GM21526 (cell line): ENCODE measurements at regions not wholly inside any gene's neighbourhood (a gene's known extent, or its start where the extent isn't known, plus 50 kb on each side); places are given as distances from the start of the nearest gene placed in this dataset.
A peak's percentile ranks its signal among the peaks of the same experiment; 100 is the strongest.

Source experiments
- ATAC-seq: cut with Tn5 transposase; IDR thresholded peaks from one replicate; pipeline ENCODE4 v1.9.1; 2021; ENCODE audit warnings: moderate library complexity; ENCODE audit not compliant: unreplicated experiment, low FRiP score

DNA sequence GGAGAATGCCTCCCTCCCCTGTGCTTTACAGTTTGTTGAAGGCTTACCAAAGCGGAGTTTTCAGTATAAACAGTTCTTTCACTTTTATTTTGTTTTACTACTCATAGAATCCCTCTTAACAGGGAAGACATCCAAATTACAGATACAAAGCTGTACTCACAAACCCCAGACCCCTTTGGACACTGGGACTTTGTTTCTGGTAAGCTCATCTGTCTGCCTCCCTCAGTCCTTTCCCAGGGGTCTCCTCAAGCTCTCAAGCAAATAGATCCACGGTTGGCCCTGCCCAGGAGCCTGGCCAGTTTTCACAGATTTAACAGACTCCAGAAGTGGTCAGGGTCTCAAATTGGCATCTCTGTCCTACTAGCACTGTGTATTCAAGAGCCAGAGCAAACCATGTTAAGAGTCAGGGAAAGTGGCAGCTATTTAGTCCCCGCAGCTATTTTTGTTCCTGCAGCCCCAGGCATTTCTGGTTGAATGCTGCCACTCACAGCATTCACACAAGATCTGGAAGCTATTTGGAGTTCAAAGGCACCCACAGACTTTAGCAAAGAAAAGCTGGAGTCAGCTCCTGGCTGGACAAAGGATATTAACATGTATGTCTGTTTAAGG is 54.2 kb downstream of the TMEM100 start:
- ATAC-seq, result no peak

GRCh38 chr17:55666806-55667205 is 55.9 kb downstream of the TMEM100 start:
- ATAC-seq, result no peak

DNA sequence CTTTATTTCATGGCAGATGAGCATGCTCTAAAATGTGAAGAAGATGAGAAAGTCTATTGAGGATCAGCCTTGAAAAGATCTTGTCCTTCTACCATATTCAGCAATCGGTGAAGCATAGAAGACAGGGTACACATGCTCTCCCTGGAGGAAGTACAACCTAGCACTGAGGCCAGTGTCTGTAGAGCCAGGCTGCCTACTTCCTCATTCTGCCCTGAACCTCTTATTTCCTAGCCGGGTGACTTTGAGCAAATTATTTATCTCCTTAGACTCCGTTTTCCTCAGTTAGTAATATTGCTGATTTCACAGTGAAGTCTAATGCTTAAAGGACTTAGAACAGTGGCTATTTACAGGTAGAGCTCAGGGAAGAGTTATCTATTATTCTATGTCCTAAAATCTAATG is 58.4 kb downstream of the TMEM100 start:
- peak; percentile 91 for ATAC-seq

GRCh38 chr17:55663400-55663799 is 59.3 kb downstream of the TMEM100 start:
- no peak for ATAC-seq

- ATAC-seq, result no peak
These were observed 60.5 kb downstream of the TMEM100 start for GRCh38 chr17:55661963-55662834.

- no peak for ATAC-seq
These were observed 61.4 kb downstream of the TMEM100 start for GRCh38 chr17:55661256-55661758.

DNA sequence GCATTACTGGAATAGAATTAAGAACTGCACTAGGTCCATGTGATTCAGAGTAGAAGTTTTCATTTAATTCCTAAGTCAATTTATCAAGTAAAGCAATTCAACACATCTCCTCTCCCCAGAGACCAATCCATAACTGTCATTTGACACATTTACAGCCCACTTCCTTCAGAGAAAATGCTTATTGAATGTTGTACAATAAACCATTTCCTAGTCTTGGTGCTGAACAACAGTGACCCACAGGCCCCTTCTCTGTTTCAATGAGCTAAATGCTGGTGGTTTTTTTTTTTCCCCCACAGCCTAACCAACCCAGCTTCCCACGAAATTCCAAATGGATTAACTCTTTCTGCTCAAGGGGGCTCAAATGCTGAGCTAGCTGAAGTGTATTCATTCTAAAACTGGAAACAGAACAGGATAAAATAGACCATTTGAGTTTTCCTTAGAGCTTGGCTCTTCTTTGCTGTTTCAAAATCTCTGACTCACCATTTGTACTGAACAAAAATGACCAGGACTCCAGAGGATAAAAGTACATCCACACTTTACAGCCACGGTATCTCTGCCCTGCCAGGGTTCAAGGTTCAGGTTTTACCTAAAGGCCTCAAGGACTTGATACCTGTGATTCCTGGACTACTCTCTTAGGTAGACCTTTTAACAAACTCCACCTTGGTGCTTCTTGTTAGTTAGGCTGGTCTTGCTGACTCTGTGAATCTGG is 62.3 kb downstream of the TMEM100 start:
- ATAC-seq, result no peak

- ATAC-seq, result no peak
These were observed 63.0 kb downstream of the TMEM100 start for GRCh38 chr17:55659661-55660060.

DNA sequence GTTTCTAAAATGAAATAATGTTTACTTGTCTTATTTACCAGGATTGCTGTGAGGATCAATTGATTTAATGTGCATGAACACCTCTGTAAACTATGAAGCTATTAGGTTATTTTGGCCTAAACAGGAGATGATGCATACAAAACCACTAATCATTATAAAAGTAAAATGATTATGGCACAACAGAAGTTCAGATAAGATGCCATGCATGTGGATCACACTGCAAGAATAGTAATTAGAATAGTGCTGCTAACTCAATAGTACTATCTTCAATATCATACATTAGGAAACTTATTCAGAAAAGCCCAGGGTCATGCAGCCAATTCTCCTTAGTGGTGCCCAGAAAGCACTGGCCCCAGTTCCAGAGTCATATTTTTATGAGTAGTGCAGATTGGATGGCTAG is 66.9 kb downstream of the TMEM100 start:
- no peak for ATAC-seq

GRCh38 chr17:55654821-55655220 is 67.8 kb downstream of the TMEM100 start:
- ATAC-seq, result no peak

DNA sequence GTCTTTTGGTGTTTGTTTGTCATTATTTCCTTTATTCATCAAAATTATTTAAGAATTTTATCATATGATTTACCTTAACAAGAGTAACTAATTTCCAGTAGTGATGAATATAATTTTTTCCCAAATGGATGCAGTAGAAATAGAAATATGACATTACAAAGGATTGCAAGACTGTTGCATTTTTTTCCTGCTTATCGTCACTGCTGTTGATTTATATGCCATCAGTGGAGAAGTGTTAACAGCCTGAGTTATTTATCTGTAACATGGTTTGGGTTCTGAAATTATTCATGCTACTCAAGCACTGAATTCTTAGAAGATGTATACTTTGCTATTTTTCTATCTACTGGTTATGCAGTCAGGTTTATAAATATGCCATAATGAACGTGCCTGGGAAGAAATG is 68.6 kb downstream of the TMEM100 start:
- no peak for ATAC-seq

GRCh38 chr17:55652825-55653224 is 69.8 kb downstream of the TMEM100 start:
- ATAC-seq, result no peak

DNA sequence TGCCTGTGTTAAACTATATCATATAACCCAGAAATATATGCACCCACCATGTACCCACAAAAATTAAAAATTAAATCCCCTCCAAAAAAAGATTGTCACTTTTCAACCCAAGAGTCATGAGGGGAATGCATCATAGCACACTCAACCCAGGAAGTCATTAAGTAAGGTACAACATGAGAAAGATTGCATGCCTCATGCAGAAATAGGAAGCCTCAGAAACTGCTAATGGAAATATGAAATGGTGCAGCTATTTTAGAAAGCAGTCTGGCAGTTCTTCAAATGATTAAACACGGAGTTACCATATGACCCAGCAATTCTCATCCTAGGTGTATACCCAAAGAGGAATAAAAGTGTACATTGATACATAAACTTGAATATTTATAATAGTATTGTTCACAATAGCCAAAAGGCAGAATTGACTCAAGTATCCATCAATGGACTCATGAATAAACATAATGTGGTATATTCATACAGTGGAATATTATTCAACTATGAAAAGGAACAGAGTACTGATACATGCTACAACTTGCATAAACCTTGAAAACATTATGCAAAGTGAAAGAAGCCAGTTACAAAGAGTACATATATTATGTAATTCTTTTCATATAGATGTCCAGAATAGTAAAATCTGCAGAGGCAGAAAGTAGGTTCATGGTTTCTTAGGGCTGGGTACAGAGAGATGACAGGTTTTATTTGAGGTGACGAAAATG is 70.4 kb downstream of the TMEM100 start:
- ATAC-seq, result no peak

DNA sequence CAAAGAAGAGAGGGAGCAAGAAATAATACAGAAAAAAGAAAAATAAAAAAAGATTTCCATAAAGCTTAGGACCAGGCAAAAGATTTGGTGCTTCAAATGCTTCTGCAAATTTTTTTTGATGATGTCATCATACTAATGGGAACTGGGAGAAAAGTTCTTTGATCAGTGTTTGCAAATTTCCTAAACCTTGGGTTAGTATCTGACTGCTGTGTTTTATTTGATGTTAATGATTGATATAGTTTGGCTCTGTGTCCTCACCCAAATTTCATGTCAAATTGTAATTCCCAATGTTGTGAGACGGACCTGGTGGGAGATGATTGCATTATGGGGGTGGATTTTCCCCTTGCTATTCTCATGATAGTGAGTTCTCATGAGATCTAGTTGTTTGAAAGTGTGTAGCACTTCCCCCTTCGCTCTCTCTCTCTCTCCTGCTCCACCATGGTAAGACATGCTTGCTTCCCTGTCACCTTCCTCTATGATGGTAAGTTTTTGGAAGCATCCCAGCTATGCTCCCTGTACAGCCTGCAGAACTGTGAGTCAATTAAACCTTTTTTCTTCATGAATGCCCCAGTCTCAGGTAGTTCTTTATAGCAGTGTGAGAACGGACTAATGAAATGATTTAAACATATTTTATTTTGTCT is 72.6 kb downstream of the TMEM100 start:
- no peak for ATAC-seq

GRCh38 chr17:55648086-55648485 is 74.6 kb downstream of the TMEM100 start:
- ATAC-seq, result no peak

DNA sequence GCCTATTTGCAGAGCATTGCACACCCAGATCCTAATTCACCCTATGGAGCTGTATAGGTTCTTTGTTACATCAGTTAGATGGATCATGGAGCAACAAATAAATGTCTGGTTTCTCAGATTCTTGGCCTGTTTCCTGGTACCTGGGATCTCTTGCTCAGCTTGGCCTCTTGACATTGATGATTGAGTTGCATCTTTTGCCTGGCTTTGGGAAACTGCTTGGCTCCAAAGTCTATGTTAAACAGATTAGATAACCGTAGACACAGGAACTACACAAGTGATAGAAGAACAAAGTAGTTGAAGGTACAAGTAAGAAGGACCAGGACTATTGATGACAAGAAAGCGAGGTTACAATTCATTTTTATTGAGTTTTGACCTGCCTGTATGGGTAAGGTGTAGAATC is 77.3 kb downstream of the TMEM100 start:
- ATAC-seq, result no peak

- ATAC-seq, result no peak
These were observed 78.3 kb downstream of the TMEM100 start for GRCh38 chr17:55644346-55644745.

DNA sequence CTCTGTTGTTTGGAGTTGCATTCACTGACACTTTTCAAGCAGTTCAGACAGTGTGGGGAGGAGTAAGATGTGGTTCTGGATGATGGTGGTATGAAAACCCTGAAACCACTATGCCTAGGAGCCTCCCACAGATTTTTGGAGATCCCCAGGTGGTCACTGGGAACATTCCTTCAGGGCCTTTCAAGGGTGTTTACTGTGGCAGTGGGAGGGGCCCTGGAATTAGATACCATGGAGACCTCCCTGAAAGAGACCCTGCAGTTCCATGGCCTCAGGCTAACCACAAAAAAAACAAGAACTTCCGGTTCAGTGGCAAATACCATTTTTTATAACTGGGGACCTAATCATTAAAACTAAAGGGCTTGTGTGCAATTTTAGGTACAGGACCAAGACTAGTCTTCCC is 79.9 kb downstream of the TMEM100 start:
- ATAC-seq, result no peak

GRCh38 chr17:55641676-55642081 is 81.0 kb downstream of the TMEM100 start:
- peak; percentile 65 for ATAC-seq

GRCh38 chr17:55639096-55639495 is 83.6 kb downstream of the TMEM100 start:
- no peak for ATAC-seq
